GM12878 (cell line): ENCODE measurements at regions not wholly inside any gene's neighbourhood (a gene's known extent, or its start where the extent isn't known, plus 50 kb on each side); places are given as distances from the start of the nearest gene placed in this dataset.

Source experiments
- ATAC-seq: fragments of 200-7000 bp; cut with Tn5 transposase; 3 replicates; pipeline ENCODE4 v1.9.1; 2020; ENCODE audit warnings: mild to moderate bottlenecking, moderate library complexity
- BruUV-seq: library from RNA; stranded (reverse); fragments of 400-500 nt; replicated peaks from 2 replicates; lab custom pipeline; 2021; lab: Mats Ljungman, UMichigan
- CTCF ChIA-PET: fragments of 300-600 bp; sonication (Branson Sonifier 250); formaldehyde crosslinking; extraction: SDS; loops from one replicate; lab custom pipeline; 2021; ENCODE audit warnings: inconsistent platforms; lab: Yijun Ruan, JAX
- POLR2A ChIA-PET: fragments of 350-600 bp; formaldehyde crosslinking; extraction: SDS; loops from one replicate; lab custom pipeline; 2021; ENCODE audit warnings: inconsistent platforms; lab: Charles Lee
- RAD21 ChIA-PET: fragments of 300-600 bp; sonication (Branson Sonifier 250); formaldehyde crosslinking; loops from one replicate; lab custom pipeline; 2023; ENCODE audit warnings: antibody characterized with exemption; ENCODE audit not compliant: unreplicated experiment; lab: Charles Lee
- SMC1A ChIA-PET: fragments of 300-600 bp; sonication (Branson Sonifier 250); formaldehyde crosslinking; loops from one replicate; lab custom pipeline; 2023; ENCODE audit not compliant: unreplicated experiment, uncharacterized antibody; lab: Charles Lee
- DNase-seq: peaks from one replicate; pipeline ENCODE4 v3.0.0-alpha.2; 2011; ENCODE audit warnings: low read depth, low spot score
- FAIRE-seq: peaks from 3 replicates; lab custom pipeline; 2011; peaks lifted over from hg19 to GRCh38; lab: Jason Lieb, UNC
- H2AFZ ChIP-seq: 2 replicates; pipeline ENCODE4 v1.6.0; 2011; ENCODE audit warnings: low read depth, low read length, control low read depth; ENCODE audit not compliant: control insufficient read depth
- H3K27ac ChIP-seq: 2 replicates; pipeline ENCODE4 v1.5.1; 2011; ENCODE audit warnings: control low read depth; ENCODE audit not compliant: control insufficient read depth, insufficient read depth
- H3K27me3 ChIP-seq, 2 experiments: replicated peaks in 1 of 2; 2 replicates each; pipeline versions ENCODE4 v1.6.0 to v1.6.1; 2011; ENCODE audit warnings: low read length in 1 of 2; ENCODE audit not compliant: control insufficient read depth in 2 of 2, insufficient read depth in 2 of 2
- H3K36me3 ChIP-seq, 2 experiments: 2 replicates each; pipeline ENCODE4 v1.5.1; 2011; ENCODE audit warnings: low read length in 1 of 2; ENCODE audit not compliant: control insufficient read depth in 2 of 2, insufficient read depth in 2 of 2
- H3K4me1 ChIP-seq: 2 replicates; pipeline ENCODE4 v1.6.1; 2011; ENCODE audit warnings: mild to moderate bottlenecking, low read length, moderate library complexity, mixed read lengths; ENCODE audit not compliant: control insufficient read depth, insufficient read depth
- H3K4me2 ChIP-seq: 2 replicates; pipeline ENCODE4 v1.6.0; 2011; ENCODE audit warnings: control low read depth; ENCODE audit not compliant: control insufficient read depth, insufficient read depth
- H3K4me3 ChIP-seq: fragments of 200-600 bp; sonication (generic); 2 replicates; pipeline ENCODE4 v1.5.1; 2016
- H3K79me2 ChIP-seq: 2 replicates; pipeline ENCODE4 v1.6.0; 2011; ENCODE audit warnings: low read length; ENCODE audit not compliant: control insufficient read depth, insufficient read depth
- H3K9ac ChIP-seq: 2 replicates; pipeline ENCODE4 v1.8.0; 2011; ENCODE audit warnings: low read length, control low read depth, mixed read lengths; ENCODE audit not compliant: control insufficient read depth, insufficient read depth
- H3K9me3 ChIP-seq: replicated peaks from 3 replicates; pipeline ENCODE4 v1.5.1; 2011; ENCODE audit warnings: mild to moderate bottlenecking, low read length; ENCODE audit not compliant: control insufficient read depth, insufficient read depth
- H4K20me1 ChIP-seq: 2 replicates; pipeline ENCODE4 v1.6.0; 2011; ENCODE audit not compliant: control insufficient read depth, insufficient read depth
- EZH2 ChIP-seq: IDR thresholded peaks from 2 replicates; pipeline ENCODE4 v1.6.1; 2012; ENCODE audit warnings: low read depth, mild to moderate bottlenecking, control low read depth, inconsistent platforms, low read length, borderline replicate concordance; ENCODE audit not compliant: control insufficient read depth
- SUPT20H ChIP-seq: IDR thresholded peaks from 2 replicates; pipeline ENCODE4 v1.6.1; 2011; ENCODE audit warnings: low read depth, mild to moderate bottlenecking, low read length, moderate library complexity, borderline replicate concordance; ENCODE audit not compliant: control insufficient read depth
- TCF3 ChIP-seq: IDR thresholded peaks from 2 replicates; pipeline ENCODE4 v1.6.1; 2012; ENCODE audit warnings: low read depth, mild to moderate bottlenecking, low read length, borderline replicate concordance; ENCODE audit not compliant: insufficient read depth
- YY1 ChIP-seq: IDR thresholded peaks from 2 replicates; pipeline ENCODE4 v1.6.1; 2011; ENCODE audit warnings: low read depth, mild to moderate bottlenecking, low read length
- WGBS: methylation state at CpG from one replicate; pipeline ENCODE4 v1.1.6; 2016; ENCODE audit warnings: low lambda C conversion rate; ENCODE audit not compliant: insufficient replicate concordance, insufficient coverage; ENCODE audit errors: missing lambda C conversion rate; 5-methylcytosine and 5-hydroxymethylcytosine counted together
- in situ Hi-C: fragments of 300-500 bp; cut with MboI; formaldehyde crosslinking; loops from 9 replicates; pipeline ENCODE4 v1.14.3; 2018; ENCODE audit warnings: mixed read lengths
- intact Hi-C: fragments of 100-400 bp; cut with micrococcal nuclease; formaldehyde crosslinking; loops from one replicate; pipeline ENCODE4 v1.14.2; 2022; ENCODE audit not compliant: unreplicated experiment
- TF ChIP-seq, protein P1 (sequence below): fragments of 450-650 bp; formaldehyde crosslinking; IDR thresholded peaks from 2 replicates; pipeline ENCODE4 v1.5.0; 2022; ENCODE audit warnings: mild to moderate bottlenecking, missing genetic modification characterization
- TF ChIP-seq, protein P2 (sequence below): fragments of 450-650 bp; IDR thresholded peaks from 2 replicates; pipeline ENCODE4 v1.6.1; 2017; ENCODE audit warnings: mild to moderate bottlenecking, moderate library complexity

DNA sequence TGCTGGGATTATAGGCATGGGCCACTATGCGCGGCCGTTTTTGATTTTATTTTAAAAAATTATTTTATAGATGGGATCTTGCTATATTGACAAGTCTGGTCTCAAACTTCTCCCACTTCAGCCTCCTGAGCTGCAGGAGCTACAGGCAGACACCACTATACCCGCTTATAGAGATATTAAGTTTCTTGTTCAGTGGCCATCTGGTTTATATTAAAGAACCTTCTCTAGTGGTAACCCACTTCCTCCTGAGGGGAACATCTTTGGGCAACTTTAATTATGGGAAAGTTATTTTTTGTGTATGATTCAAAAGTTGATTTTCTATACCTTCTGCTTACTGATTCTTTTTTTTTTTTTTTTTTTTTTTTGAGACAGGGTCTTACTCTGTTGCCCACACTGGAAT is 172.7 kb downstream of the KLF5 start (continued):
- TF ChIP-seq, protein P1, sequence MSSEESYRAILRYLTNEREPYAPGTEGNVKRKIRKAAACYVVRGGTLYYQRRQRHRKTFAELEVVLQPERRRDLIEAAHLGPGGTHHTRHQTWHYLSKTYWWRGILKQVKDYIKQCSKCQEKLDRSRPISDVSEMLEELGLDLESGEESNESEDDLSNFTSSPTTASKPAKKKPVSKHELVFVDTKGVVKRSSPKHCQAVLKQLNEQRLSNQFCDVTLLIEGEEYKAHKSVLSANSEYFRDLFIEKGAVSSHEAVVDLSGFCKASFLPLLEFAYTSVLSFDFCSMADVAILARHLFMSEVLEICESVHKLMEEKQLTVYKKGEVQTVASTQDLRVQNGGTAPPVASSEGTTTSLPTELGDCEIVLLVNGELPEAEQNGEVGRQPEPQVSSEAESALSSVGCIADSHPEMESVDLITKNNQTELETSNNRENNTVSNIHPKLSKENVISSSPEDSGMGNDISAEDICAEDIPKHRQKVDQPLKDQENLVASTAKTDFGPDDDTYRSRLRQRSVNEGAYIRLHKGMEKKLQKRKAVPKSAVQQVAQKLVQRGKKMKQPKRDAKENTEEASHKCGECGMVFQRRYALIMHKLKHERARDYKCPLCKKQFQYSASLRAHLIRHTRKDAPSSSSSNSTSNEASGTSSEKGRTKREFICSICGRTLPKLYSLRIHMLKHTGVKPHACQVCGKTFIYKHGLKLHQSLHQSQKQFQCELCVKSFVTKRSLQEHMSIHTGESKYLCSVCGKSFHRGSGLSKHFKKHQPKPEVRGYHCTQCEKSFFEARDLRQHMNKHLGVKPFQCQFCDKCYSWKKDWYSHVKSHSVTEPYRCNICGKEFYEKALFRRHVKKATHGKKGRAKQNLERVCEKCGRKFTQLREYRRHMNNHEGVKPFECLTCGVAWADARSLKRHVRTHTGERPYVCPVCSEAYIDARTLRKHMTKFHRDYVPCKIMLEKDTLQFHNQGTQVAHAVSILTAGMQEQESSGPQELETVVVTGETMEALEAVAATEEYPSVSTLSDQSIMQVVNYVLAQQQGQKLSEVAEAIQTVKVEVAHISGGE (CRISPR knock-in tag): no peak
- TF ChIP-seq YY1 (no peak), SUPT20H (no peak), EZH2 (no peak)
- TF ChIP-seq, all 136 proteins: peak for 0

DNA sequence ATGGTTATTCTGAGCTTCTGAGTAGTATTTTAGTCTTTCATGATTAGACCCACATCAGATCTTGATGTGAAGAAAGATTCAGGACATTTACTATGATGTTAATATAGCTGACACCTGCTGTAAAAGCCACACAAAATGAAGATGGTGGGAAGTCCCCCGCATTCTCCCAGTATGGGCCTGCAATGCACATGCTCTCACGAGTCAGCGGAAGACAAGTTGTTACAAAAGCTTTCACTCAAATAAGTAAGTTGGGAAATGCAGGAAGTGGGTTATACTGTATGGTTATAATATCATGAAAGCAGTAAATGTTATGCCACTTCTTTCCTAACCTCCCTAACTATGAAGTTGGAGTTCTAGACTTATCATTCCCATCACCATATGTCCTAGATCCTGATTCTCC is 171.9 kb downstream of the KLF5 start:
- ChIA-PET POLR2A (no interaction called here), CTCF (no interaction called here), SMC1A (no interaction called here), RAD21 (no interaction called here)
- intact Hi-C loops: no loop called here
- no peaks in the 10 kb centered on the region for H4K20me1 ChIP-seq
- no peak for ATAC-seq
- H3K4me3 ChIP-seq: no peak overlapping the region
- H2AFZ ChIP-seq: no peak overlapping the region
- H3K9ac ChIP-seq: no peak overlapping the region
- no peak overlapping the region for H3K4me2 ChIP-seq
- no peak for DNase-seq
- H3K9me3 ChIP-seq: no peaks in the 10 kb centered on the region
- H3K27ac ChIP-seq: no peak overlapping the region
- H3K79me2 ChIP-seq: no peaks in the 10 kb centered on the region
- no TSS peak for BruUV-seq
- H3K4me1 ChIP-seq: no peaks in the 10 kb centered on the region
- H3K27me3 ChIP-seq: no peaks in the 10 kb centered on the region
- no peak for FAIRE-seq
- in situ Hi-C loops: no loop called here
- no peaks in the 10 kb centered on the region for H3K36me3 ChIP-seq
- WGBS: 23% methylated on average over 3 of the region's 3 CpGs
- TF ChIP-seq TCF3: no peak
- TF ChIP-seq, protein P1 (CRISPR knock-in tag): no peak
- TF ChIP-seq, protein P2, sequence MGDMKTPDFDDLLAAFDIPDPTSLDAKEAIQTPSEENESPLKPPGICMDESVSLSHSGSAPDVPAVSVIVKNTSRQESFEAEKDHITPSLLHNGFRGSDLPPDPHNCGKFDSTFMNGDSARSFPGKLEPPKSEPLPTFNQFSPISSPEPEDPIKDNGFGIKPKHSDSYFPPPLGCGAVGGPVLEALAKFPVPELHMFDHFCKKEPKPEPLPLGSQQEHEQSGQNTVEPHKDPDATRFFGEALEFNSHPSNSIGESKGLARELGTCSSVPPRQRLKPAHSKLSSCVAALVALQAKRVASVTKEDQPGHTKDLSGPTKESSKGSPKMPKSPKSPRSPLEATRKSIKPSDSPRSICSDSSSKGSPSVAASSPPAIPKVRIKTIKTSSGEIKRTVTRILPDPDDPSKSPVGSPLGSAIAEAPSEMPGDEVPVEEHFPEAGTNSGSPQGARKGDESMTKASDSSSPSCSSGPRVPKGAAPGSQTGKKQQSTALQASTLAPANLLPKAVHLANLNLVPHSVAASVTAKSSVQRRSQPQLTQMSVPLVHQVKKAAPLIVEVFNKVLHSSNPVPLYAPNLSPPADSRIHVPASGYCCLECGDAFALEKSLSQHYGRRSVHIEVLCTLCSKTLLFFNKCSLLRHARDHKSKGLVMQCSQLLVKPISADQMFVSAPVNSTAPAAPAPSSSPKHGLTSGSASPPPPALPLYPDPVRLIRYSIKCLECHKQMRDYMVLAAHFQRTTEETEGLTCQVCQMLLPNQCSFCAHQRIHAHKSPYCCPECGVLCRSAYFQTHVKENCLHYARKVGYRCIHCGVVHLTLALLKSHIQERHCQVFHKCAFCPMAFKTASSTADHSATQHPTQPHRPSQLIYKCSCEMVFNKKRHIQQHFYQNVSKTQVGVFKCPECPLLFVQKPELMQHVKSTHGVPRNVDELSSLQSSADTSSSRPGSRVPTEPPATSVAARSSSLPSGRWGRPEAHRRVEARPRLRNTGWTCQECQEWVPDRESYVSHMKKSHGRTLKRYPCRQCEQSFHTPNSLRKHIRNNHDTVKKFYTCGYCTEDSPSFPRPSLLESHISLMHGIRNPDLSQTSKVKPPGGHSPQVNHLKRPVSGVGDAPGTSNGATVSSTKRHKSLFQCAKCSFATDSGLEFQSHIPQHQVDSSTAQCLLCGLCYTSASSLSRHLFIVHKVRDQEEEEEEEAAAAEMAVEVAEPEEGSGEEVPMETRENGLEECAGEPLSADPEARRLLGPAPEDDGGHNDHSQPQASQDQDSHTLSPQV: no peak
